Upper lobe of left lung (tissue), 4 donors: ENCODE measurements at regions not wholly inside any gene's neighbourhood (a gene's known extent, or its start where the extent isn't known, plus 50 kb on each side); places are given as distances from the start of the nearest gene placed in this dataset.

Experiments used
- POLR2A ChIP-seq, 4 donors: fragments of 450-650 bp; IDR thresholded peaks; one replicate each; pipeline ENCODE4 v1.5.1; 2016 to 2017; ENCODE audit warnings: antibody characterized with exemption in 4 of 4, mild to moderate bottlenecking in 2 of 4
- TF ChIP-seq, protein P1 (sequence below), 6 experiments: fragments of 450-650 bp in 4 of 6; fragments of 200-600 bp in 2 of 6; sonication (generic) in 2 of 6; IDR thresholded peaks; one replicate each; pipeline ENCODE4 v1.5.1; 2016 to 2019; ENCODE audit warnings: antibody characterized with exemption in 6 of 6

DNA sequence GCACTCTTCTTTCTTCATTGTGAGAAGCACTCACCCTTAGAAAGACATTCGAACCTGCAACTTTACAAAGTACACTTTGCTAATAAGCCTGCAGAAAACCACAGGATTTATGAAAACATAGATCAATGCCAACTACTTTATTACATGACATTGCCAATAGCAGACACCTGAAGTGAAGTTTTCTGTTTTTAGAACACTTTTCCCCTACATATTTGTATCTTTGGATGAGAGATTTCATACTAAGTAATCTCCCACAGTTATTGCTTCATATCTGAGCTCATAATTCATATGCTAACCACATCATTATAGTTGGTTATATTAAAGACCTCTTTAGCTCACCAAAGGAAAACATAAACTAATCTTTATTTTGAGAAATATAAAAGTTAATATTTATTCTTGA, 276.5 kb upstream of the CTSO start:
- TF ChIP-seq POLR2A (IDR thresholded peaks at IDR 0.05), result no peak
- TF ChIP-seq, protein P1, sequence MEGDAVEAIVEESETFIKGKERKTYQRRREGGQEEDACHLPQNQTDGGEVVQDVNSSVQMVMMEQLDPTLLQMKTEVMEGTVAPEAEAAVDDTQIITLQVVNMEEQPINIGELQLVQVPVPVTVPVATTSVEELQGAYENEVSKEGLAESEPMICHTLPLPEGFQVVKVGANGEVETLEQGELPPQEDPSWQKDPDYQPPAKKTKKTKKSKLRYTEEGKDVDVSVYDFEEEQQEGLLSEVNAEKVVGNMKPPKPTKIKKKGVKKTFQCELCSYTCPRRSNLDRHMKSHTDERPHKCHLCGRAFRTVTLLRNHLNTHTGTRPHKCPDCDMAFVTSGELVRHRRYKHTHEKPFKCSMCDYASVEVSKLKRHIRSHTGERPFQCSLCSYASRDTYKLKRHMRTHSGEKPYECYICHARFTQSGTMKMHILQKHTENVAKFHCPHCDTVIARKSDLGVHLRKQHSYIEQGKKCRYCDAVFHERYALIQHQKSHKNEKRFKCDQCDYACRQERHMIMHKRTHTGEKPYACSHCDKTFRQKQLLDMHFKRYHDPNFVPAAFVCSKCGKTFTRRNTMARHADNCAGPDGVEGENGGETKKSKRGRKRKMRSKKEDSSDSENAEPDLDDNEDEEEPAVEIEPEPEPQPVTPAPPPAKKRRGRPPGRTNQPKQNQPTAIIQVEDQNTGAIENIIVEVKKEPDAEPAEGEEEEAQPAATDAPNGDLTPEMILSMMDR (IDR thresholded peaks at IDR 0.05), result no peak
